PFSK-1 (cell line): ENCODE measurements at regions not wholly inside any gene's neighbourhood (a gene's known extent, or its start where the extent isn't known, plus 50 kb on each side); places are given as distances from the start of the nearest gene placed in this dataset.

Source experiments
- FOXP2 ChIP-seq: optimal IDR thresholded peaks from 2 replicates; pipeline ENCODE3; 2011; ENCODE audit warnings: borderline replicate concordance, control low read depth, inconsistent platforms; ENCODE audit not compliant: insufficient read depth; ENCODE audit errors: extremely low read length, extremely low read depth
- POLR2AphosphoS5 ChIP-seq: IDR thresholded peaks from 2 replicates; pipeline ENCODE4 v1.6.1; 2012; ENCODE audit warnings: low read depth, mild to moderate bottlenecking, control low read depth, low read length, moderate library complexity
- SIN3A ChIP-seq: IDR thresholded peaks from 2 replicates; pipeline ENCODE4 v1.6.1; 2012; ENCODE audit warnings: mild to moderate bottlenecking, low read length, moderate library complexity, borderline replicate concordance; ENCODE audit not compliant: insufficient read depth
- TAF1 ChIP-seq: IDR thresholded peaks from 2 replicates; pipeline ENCODE4 v1.6.1; 2012; ENCODE audit warnings: low read length, control low read depth, borderline replicate concordance; ENCODE audit not compliant: insufficient read depth
- TF ChIP-seq, protein P1 (sequence below), 2 experiments: IDR thresholded peaks; 2 replicates each; pipeline versions ENCODE4 v1.6.1 to v1.8.0; 2011 to 2012; ENCODE audit warnings: low read depth in 2 of 2, low read length in 2 of 2, control low read depth in 1 of 2, inconsistent platforms in 1 of 2, mild to moderate bottlenecking in 1 of 2, moderate library complexity in 1 of 2; ENCODE audit not compliant: insufficient read depth in 1 of 2

- TF ChIP-seq TAF1 (no peak), SIN3A (no peak), POLR2AphosphoS5 (no peak), FOXP2 (no peak)
- TF ChIP-seq, protein P1, sequence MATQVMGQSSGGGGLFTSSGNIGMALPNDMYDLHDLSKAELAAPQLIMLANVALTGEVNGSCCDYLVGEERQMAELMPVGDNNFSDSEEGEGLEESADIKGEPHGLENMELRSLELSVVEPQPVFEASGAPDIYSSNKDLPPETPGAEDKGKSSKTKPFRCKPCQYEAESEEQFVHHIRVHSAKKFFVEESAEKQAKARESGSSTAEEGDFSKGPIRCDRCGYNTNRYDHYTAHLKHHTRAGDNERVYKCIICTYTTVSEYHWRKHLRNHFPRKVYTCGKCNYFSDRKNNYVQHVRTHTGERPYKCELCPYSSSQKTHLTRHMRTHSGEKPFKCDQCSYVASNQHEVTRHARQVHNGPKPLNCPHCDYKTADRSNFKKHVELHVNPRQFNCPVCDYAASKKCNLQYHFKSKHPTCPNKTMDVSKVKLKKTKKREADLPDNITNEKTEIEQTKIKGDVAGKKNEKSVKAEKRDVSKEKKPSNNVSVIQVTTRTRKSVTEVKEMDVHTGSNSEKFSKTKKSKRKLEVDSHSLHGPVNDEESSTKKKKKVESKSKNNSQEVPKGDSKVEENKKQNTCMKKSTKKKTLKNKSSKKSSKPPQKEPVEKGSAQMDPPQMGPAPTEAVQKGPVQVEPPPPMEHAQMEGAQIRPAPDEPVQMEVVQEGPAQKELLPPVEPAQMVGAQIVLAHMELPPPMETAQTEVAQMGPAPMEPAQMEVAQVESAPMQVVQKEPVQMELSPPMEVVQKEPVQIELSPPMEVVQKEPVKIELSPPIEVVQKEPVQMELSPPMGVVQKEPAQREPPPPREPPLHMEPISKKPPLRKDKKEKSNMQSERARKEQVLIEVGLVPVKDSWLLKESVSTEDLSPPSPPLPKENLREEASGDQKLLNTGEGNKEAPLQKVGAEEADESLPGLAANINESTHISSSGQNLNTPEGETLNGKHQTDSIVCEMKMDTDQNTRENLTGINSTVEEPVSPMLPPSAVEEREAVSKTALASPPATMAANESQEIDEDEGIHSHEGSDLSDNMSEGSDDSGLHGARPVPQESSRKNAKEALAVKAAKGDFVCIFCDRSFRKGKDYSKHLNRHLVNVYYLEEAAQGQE (IDR thresholded peaks at IDR 0.05; ENCODE audit: insufficient read depth in 1 of 2, low read depth in 2 of 2, low read length in 2 of 2): no peak
These were observed 103.1 kb upstream of the CDH11 start for GRCh38 chr16:65224994-65225393.

GRCh38 chr16:65224471-65224870, 102.6 kb upstream of the CDH11 start:
- TF ChIP-seq POLR2AphosphoS5 (no peak), SIN3A (no peak), TAF1 (no peak), FOXP2 (no peak)
- TF ChIP-seq, protein P1 (IDR thresholded peaks at IDR 0.05; ENCODE audit: insufficient read depth in 1 of 2, low read depth in 2 of 2, low read length in 2 of 2): no peak

GRCh38 chr16:65223335-65223734, 101.5 kb upstream of the CDH11 start:
- TF ChIP-seq POLR2AphosphoS5: no peak
- no peak for TF ChIP-seq FOXP2
- TF ChIP-seq SIN3A: no peak
- TF ChIP-seq, protein P1 (IDR thresholded peaks at IDR 0.05; ENCODE audit: insufficient read depth in 1 of 2, low read depth in 2 of 2, low read length in 2 of 2): no peak
- TF ChIP-seq TAF1: no peak

GRCh38 chr16:65222536-65222935, 100.7 kb upstream of the CDH11 start:
- TF ChIP-seq POLR2AphosphoS5: no peak
- no peak for TF ChIP-seq TAF1
- TF ChIP-seq SIN3A: no peak
- TF ChIP-seq, protein P1 (IDR thresholded peaks at IDR 0.05; ENCODE audit: insufficient read depth in 1 of 2, low read depth in 2 of 2, low read length in 2 of 2): no peak
- TF ChIP-seq FOXP2: no peak

GRCh38 chr16:65222049-65222448, 100.2 kb upstream of the CDH11 start:
- TF ChIP-seq TAF1 (no peak), SIN3A (no peak), POLR2AphosphoS5 (no peak)
- TF ChIP-seq, protein P1 (IDR thresholded peaks at IDR 0.05; ENCODE audit: insufficient read depth in 1 of 2, low read depth in 2 of 2, low read length in 2 of 2): no peak
